ENCODE measurements at regions not wholly inside any gene's neighbourhood (a gene's known extent, or its start where the extent isn't known, plus 50 kb on each side); places are given as distances from the start of the nearest gene placed in this dataset.

GRCh38 chr4:138946306-138946705, 69.3 kb upstream of the NOCT start:
- TF ChIP-seq GATA2 (IDR thresholded peaks at IDR 0.05; ENCODE audit: low read depth, low read length) (no peak), GATA3 (IDR thresholded peaks at IDR 0.05; ENCODE audit: low read depth, low read length) (no peak)

Data from SH-SY5Y (cell line).